Left ventricle myocardium inferior (tissue), 1 donor: ENCODE measurements at regions not wholly inside any gene's neighbourhood (a gene's known extent, or its start where the extent isn't known, plus 50 kb on each side); places are given as distances from the start of the nearest gene placed in this dataset.

Experiments used
- DNase-seq: peaks from one replicate; pipeline ENCODE4 v3.0.0-alpha.2; 2020
- H3K27ac ChIP-seq: fragments of 200-600 bp; replicated peaks from 2 replicates; pipeline ENCODE4 v1.8.0; 2021
- H3K27me3 ChIP-seq: fragments of 200-600 bp; 2 replicates; pipeline ENCODE4 v1.8.0; 2021; ENCODE audit warnings: low read depth
- H3K36me3 ChIP-seq: fragments of 200-600 bp; 2 replicates; pipeline ENCODE4 v1.8.0; 2021
- H3K4me1 ChIP-seq: fragments of 200-600 bp; 2 replicates; pipeline ENCODE4 v1.8.0; 2021
- H3K4me3 ChIP-seq: fragments of 200-600 bp; 2 replicates; pipeline ENCODE4 v1.8.0; 2021; ENCODE audit warnings: mild to moderate bottlenecking, moderate library complexity
- H3K9me3 ChIP-seq: fragments of 200-600 bp; replicated peaks from 2 replicates; pipeline ENCODE4 v1.8.0; 2021
- intact Hi-C: fragments of 100-400 bp; cut with micrococcal nuclease; formaldehyde crosslinking; loops from one replicate; pipeline ENCODE4 v1.11.0; 2022
- TF ChIP-seq, protein P1 (sequence below): fragments of 200-600 bp; IDR thresholded peaks from 2 replicates; pipeline ENCODE4 v1.8.0; 2021; ENCODE audit warnings: antibody characterized with exemption, mild to moderate bottlenecking, borderline replicate concordance
- donor health status: DM: no; HTN: yes; CAD: no; lungs with severe emphysema.

DNA sequence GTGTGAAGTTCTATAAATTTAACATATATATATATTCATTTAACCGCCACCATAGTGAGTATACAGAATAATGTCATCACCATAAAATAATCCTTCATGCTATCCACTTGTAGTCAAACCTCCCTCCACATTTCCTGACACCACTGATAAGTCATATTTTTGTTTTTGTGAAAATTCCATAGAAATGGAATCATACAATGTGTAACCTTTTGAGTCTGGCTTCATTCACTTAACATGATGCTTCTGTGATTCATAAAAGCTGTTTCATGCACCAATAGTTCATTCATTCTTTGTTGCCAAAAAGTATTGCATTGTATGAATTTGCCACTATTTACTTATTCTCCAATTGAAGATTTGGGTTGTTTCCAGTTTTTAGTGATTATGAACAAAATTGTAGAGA, 497.5 kb upstream of the PCDH20 start:
- Histone ChIP-seq H3K27me3 (no peaks in the 10 kb centered on the region), H3K4me3 (no peak overlapping the region), H3K36me3 (no peaks in the 10 kb centered on the region), H3K27ac (no peak overlapping the region), H3K9me3 (no peaks in the 10 kb centered on the region), H3K4me1 (no peaks in the 10 kb centered on the region)
- intact Hi-C loops = no loop called here
- TF ChIP-seq, protein P1, sequence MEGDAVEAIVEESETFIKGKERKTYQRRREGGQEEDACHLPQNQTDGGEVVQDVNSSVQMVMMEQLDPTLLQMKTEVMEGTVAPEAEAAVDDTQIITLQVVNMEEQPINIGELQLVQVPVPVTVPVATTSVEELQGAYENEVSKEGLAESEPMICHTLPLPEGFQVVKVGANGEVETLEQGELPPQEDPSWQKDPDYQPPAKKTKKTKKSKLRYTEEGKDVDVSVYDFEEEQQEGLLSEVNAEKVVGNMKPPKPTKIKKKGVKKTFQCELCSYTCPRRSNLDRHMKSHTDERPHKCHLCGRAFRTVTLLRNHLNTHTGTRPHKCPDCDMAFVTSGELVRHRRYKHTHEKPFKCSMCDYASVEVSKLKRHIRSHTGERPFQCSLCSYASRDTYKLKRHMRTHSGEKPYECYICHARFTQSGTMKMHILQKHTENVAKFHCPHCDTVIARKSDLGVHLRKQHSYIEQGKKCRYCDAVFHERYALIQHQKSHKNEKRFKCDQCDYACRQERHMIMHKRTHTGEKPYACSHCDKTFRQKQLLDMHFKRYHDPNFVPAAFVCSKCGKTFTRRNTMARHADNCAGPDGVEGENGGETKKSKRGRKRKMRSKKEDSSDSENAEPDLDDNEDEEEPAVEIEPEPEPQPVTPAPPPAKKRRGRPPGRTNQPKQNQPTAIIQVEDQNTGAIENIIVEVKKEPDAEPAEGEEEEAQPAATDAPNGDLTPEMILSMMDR = no peak
- no peak for DNase-seq

DNA sequence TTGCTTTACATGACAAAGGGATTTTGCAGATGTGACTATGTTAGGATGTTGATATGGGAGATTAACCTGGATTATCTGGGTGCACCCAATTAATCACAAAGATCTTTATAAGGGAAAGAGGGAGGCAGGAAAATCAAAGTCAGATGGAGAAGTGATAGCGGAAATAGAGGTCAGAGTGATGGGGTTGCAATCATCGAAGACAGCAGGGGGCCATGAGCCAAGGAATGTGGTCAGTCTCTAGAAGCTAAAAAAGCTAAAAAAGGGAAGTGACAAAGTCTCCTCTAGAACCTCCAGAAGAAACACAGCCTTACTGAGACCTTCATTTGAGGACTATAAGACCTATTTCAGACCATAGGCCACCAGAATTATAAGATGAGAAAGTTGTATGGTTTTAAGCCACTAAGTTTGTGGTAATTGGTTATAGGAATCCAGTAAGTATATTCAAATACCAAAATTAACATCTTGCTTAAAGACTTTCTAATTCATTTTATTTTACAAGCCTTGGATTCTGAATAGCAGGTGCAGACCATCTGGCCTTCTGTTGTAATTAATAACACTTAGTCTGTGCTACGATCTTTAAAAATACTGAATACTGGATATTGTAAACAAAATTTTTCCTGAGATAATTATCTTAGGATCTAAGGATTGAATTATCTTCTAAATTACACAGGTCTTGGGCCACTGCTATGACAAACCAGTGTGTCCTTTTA, 493.4 kb upstream of the PCDH20 start:
- no peak overlapping the region for H3K4me3 ChIP-seq
- TF ChIP-seq, protein P1 = no peak
- H3K36me3 ChIP-seq = no peaks in the 10 kb centered on the region
- no peak for DNase-seq
- no peaks in the 10 kb centered on the region for H3K9me3 ChIP-seq
- no peak overlapping the region for H3K27ac ChIP-seq
- no peaks in the 10 kb centered on the region for H3K27me3 ChIP-seq
- intact Hi-C loops = no loop called here
- H3K4me1 ChIP-seq = no peaks in the 10 kb centered on the region

DNA sequence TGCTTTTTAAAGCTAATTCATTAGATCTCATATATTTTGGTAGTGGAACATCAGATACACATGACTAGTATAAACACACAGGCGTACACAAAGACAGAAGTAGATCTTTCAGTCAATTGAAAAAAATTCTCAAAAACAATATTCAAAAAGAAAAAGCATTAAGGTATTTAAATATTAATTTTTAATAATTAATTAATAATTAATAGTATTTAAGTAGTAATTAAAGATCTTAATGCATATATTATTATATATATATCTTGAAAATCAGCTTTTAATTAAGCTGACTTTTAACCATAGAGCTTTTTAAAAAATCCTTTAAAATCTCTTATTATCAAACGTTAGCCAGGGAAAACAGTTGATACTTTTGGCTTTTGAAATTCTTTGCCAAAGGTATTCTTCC, 489.4 kb upstream of the PCDH20 start:
- DNase-seq = no peak
- intact Hi-C loops = no loop called here
- no peaks in the 10 kb centered on the region for H3K9me3 ChIP-seq

DNA sequence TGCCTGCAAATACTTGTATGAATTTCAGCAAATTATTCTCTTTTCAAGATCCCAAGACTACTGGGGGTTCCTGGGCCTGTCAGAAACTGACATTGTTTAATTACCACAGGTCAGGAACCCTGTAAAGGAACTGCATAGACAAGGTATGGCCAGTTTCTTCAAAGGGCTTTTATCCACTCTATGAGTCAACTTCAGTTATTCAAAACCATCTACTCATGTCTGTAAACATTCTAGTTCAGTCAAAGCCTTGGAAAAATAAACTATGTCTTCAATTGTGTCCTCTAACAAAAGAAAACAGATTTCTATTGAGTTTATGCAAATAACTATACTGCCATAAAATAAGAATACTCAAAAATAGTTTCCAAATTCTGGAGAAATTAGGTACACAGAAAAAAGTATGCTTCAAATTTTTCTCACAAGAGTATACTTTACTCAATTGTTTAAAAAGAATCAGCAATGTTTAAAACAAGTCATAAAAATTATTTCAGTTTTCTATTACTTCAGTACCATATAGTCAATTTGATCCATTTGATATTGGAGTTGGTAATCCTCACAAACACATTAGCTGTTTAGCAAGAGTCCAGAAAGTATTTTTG, 486.4 kb upstream of the PCDH20 start:
- TF ChIP-seq, protein P1 = no peak
- Histone ChIP-seq H3K27me3 (no peaks in the 10 kb centered on the region), H3K27ac (no peak overlapping the region), H3K36me3 (no peaks in the 10 kb centered on the region), H3K9me3 (no peaks in the 10 kb centered on the region), H3K4me1 (no peaks in the 10 kb centered on the region), H3K4me3 (no peak overlapping the region)
- DNase-seq = no peak
- intact Hi-C loops = no loop called here

More for the DNA sequence above, 489.4 kb upstream of the PCDH20 start:
- TF ChIP-seq, protein P1 = no peak
- Histone ChIP-seq H3K36me3 (no peaks in the 10 kb centered on the region), H3K27ac (no peak overlapping the region), H3K4me3 (no peak overlapping the region), H3K27me3 (no peaks in the 10 kb centered on the region), H3K4me1 (no peaks in the 10 kb centered on the region)

DNA sequence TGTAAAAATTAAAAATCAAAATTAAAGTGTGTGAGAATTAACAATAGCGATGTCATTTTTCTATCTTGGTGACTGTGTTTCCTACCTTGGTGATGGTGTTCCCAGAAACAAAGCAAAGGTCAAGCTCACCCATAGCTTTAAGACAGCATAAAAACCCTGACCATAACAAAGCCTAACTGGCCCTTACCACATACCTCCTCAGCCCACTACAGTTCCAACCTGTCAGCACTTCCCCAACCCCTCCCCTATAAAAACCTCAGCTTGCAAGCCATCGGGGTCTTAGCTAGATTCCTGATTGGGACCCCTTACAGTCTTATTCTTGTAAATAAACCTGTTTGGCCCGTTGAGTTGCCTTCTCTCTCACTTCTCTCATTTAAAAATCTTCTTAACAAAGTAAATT, 484.4 kb upstream of the PCDH20 start:
- TF ChIP-seq, protein P1 = no peak
- intact Hi-C loops = no loop called here
- H3K27ac ChIP-seq = no peak overlapping the region

More for the DNA sequence above, 484.4 kb upstream of the PCDH20 start:
- Histone ChIP-seq H3K9me3 (no peaks in the 10 kb centered on the region), H3K36me3 (no peaks in the 10 kb centered on the region), H3K4me1 (no peaks in the 10 kb centered on the region), H3K27me3 (no peaks in the 10 kb centered on the region), H3K4me3 (no peak overlapping the region)
- no peak for DNase-seq
